PC-3 (cell line): ENCODE measurements at regions not wholly inside any gene's neighbourhood (a gene's known extent, or its start where the extent isn't known, plus 50 kb on each side); places are given as distances from the start of the nearest gene placed in this dataset.

Experiments used
- ATAC-seq: fragments of 200-7000 bp; cut with Tn5 transposase; 2 replicates; pipeline ENCODE4 v1.9.1; 2020; ENCODE audit warnings: mild to moderate bottlenecking, moderate library complexity
- BruUV-seq: library from RNA; stranded (reverse); fragments of 400-500 nt; replicated peaks from 2 replicates; lab custom pipeline; 2021; lab: Mats Ljungman, UMichigan
- CTCF ChIA-PET: fragments of 300-600 bp; sonication (Branson Sonifier 250); formaldehyde crosslinking; loops from one replicate; lab custom pipeline; 2022; ENCODE audit warnings: antibody characterized with exemption; lab: Charles Lee
- POLR2A ChIA-PET: fragments of 300-600 bp; sonication (Branson Sonifier 250); formaldehyde crosslinking; loops from one replicate; lab custom pipeline; 2022; ENCODE audit warnings: antibody characterized with exemption; ENCODE audit not compliant: unreplicated experiment; lab: Charles Lee
- DNase-seq: peaks from one replicate; pipeline ENCODE4 v3.0.0-alpha.2; 2015
- H2AFZ ChIP-seq: fragments of 300-600 bp; sonication (generic); 2 replicates; pipeline ENCODE4 v1.6.0; 2016; ENCODE audit warnings: antibody characterized with exemption, low read length
- H3F3A ChIP-seq: fragments of 300-600 bp; sonication (generic); one replicate; pipeline ENCODE4 v1.6.0; 2017; ENCODE audit warnings: antibody characterized with exemption, low read length, control low read depth, mild to moderate bottlenecking; ENCODE audit not compliant: unreplicated experiment
- H3K27ac ChIP-seq: fragments of 300-600 bp; sonication (generic); 2 replicates; pipeline ENCODE4 v1.5.1; 2016; ENCODE audit warnings: mild to moderate bottlenecking, low read length
- H3K27me3 ChIP-seq: fragments of 300-600 bp; sonication (generic); 2 replicates; pipeline ENCODE4 v1.6.1; 2016; ENCODE audit warnings: low read length, mixed read lengths
- H3K36me3 ChIP-seq: fragments of 300-600 bp; sonication (generic); 2 replicates; pipeline ENCODE4 v1.6.1; 2016; ENCODE audit warnings: low read depth, mixed run types, low read length, mixed read lengths
- H3K4me1 ChIP-seq: fragments of 300-600 bp; sonication (generic); 2 replicates; pipeline ENCODE4 v1.5.1; 2016; ENCODE audit warnings: low read length; ENCODE audit not compliant: insufficient read depth
- H3K4me2 ChIP-seq: fragments of 300-600 bp; sonication (generic); 2 replicates; pipeline ENCODE4 v1.6.0; 2016; ENCODE audit warnings: low read length
- H3K4me3 ChIP-seq: fragments of 300-600 bp; sonication (generic); 2 replicates; pipeline ENCODE4 v1.5.1; 2016; ENCODE audit warnings: mild to moderate bottlenecking, low read length, mixed read lengths
- H3K79me2 ChIP-seq: fragments of 300-600 bp; sonication (generic); 2 replicates; pipeline ENCODE4 v1.6.1; 2017; ENCODE audit warnings: low read length, mixed read lengths
- H3K9ac ChIP-seq: fragments of 300-600 bp; sonication (generic); 2 replicates; pipeline ENCODE4 v1.6.0; 2016; ENCODE audit warnings: mild to moderate bottlenecking, low read length
- H3K9me2 ChIP-seq: fragments of 300-600 bp; sonication (generic); replicated peaks from 2 replicates; pipeline ENCODE4 v1.6.1; 2016; ENCODE audit warnings: mixed run types, low read length, mixed read lengths
- H3K9me3 ChIP-seq: fragments of 300-600 bp; sonication (generic); 2 replicates; pipeline ENCODE4 v1.6.1; 2016; ENCODE audit warnings: low read length, mixed read lengths
- H4K20me1 ChIP-seq: fragments of 300-600 bp; sonication (generic); 2 replicates; pipeline ENCODE4 v1.6.1; 2016; ENCODE audit warnings: low read length, mixed read lengths
- EZH2 ChIP-seq: fragments of 300-600 bp; sonication (generic); IDR thresholded peaks from one replicate; pipeline ENCODE4 v1.6.1; 2017; ENCODE audit warnings: antibody characterized with exemption, mild to moderate bottlenecking, low read length; ENCODE audit not compliant: unreplicated experiment
- EZH2phosphoT487 ChIP-seq: fragments of 300-600 bp; sonication (generic); IDR thresholded peaks from 2 replicates; pipeline ENCODE4 v1.6.1; 2018; ENCODE audit warnings: mild to moderate bottlenecking, antibody characterized with exemption, low read length, borderline replicate concordance
- intact Hi-C: fragments of 100-400 bp; cut with micrococcal nuclease; formaldehyde crosslinking; loops from 2 replicates; pipeline ENCODE4 v1.9.0; 2023
- TF ChIP-seq, protein P1 (sequence below): fragments of 300-600 bp; sonication (generic); conservative IDR thresholded peaks from 2 replicates; pipeline ENCODE4 v1.5.1; 2017; ENCODE audit warnings: antibody characterized with exemption, low read depth, mild to moderate bottlenecking, low read length

DNA sequence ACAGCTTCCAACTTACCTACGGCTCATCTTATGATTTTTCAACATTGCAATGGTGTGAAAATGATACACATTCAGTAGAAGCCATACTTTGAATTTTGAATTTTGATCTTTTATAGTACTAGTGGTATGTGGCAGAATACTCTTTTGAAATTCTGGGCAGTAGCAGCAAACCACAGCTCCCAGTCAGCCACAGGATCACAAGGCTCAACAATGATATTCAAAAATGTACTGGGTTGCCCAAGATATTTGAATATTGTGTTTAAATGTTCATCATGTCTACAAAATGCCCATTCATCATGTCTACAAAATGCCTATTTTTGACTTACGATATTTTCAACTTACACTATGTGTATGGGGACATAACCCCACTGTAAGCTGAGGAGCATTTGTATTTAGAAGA, 81.3 kb upstream of the PRR16 start:
- DNase-seq (no peak), ATAC-seq (no peak)
- no peak overlapping the region for H2AFZ ChIP-seq
- no peak overlapping the region for H3K4me2 ChIP-seq
- no peaks in the 10 kb centered on the region for H3K27me3 ChIP-seq
- no peaks in the 10 kb centered on the region for H4K20me1 ChIP-seq
- H3K4me3 ChIP-seq, result no peak overlapping the region
- TF ChIP-seq EZH2phosphoT487, result no peak
- TF ChIP-seq, protein P1, sequence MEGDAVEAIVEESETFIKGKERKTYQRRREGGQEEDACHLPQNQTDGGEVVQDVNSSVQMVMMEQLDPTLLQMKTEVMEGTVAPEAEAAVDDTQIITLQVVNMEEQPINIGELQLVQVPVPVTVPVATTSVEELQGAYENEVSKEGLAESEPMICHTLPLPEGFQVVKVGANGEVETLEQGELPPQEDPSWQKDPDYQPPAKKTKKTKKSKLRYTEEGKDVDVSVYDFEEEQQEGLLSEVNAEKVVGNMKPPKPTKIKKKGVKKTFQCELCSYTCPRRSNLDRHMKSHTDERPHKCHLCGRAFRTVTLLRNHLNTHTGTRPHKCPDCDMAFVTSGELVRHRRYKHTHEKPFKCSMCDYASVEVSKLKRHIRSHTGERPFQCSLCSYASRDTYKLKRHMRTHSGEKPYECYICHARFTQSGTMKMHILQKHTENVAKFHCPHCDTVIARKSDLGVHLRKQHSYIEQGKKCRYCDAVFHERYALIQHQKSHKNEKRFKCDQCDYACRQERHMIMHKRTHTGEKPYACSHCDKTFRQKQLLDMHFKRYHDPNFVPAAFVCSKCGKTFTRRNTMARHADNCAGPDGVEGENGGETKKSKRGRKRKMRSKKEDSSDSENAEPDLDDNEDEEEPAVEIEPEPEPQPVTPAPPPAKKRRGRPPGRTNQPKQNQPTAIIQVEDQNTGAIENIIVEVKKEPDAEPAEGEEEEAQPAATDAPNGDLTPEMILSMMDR, result no peak
- no peaks in the 10 kb centered on the region for H3F3A ChIP-seq
- H3K9me3 ChIP-seq, result no peaks in the 10 kb centered on the region
- POLR2A ChIA-PET, result no interaction called here
- BruUV-seq, result no TSS peak
- intact Hi-C loops, result no loop called here
- H3K79me2 ChIP-seq, result no peaks in the 10 kb centered on the region
- no peaks in the 10 kb centered on the region for H3K36me3 ChIP-seq
- H3K9ac ChIP-seq, result no peak overlapping the region
- CTCF ChIA-PET, result no interaction called here
- H3K27ac ChIP-seq, result no peak overlapping the region
- peaks cover 12% of the 10 kb centered on the region for H3K4me1 ChIP-seq
- H3K9me2 ChIP-seq, result no peaks in the 10 kb centered on the region

- Histone ChIP-seq H3K4me3 (no peak overlapping the region), H3K27ac (no peak overlapping the region), H3K9me2 (no peaks in the 10 kb centered on the region), H4K20me1 (no peaks in the 10 kb centered on the region), H2AFZ (no peak overlapping the region), H3K9me3 (no peaks in the 10 kb centered on the region), H3F3A (no peaks in the 10 kb centered on the region), H3K27me3 (no peaks in the 10 kb centered on the region), H3K4me2 (no peak overlapping the region), H3K4me1 (peaks cover 23% of the 10 kb centered on the region), H3K36me3 (no peaks in the 10 kb centered on the region), H3K79me2 (no peaks in the 10 kb centered on the region), H3K9ac (no peak overlapping the region)
- ATAC-seq (no peak), DNase-seq (no peak)
- intact Hi-C loops, result no loop called here
- no TSS peak for BruUV-seq
- CTCF ChIA-PET, result no interaction called here
- TF ChIP-seq, protein P1, result no peak
- TF ChIP-seq EZH2phosphoT487 (no peak), EZH2 (no peak)
- POLR2A ChIA-PET, result no interaction called here
Measured at GRCh38 chr5:120386981-120387380, 77.1 kb upstream of the PRR16 start.

- ChIA-PET POLR2A (interaction anchor here (0.6 kb wide), 1 partner anchor 17 kb away, joined by 3 read pairs; no protein-coding TSS in a partner anchor), CTCF (no interaction called here)
- no peaks in the 10 kb centered on the region for H3K9me3 ChIP-seq
- H3K27ac ChIP-seq, result peak overlapping the region; percentile 83
- H3K36me3 ChIP-seq, result no peaks in the 10 kb centered on the region
- ATAC-seq, result peak; percentile 94
- H3F3A ChIP-seq, result no peaks in the 10 kb centered on the region
- H4K20me1 ChIP-seq, result no peaks in the 10 kb centered on the region
- no peaks in the 10 kb centered on the region for H3K9me2 ChIP-seq
- TF ChIP-seq EZH2phosphoT487 (no peak), EZH2 (no peak)
- TF ChIP-seq, protein P1, result no peak
- no peaks in the 10 kb centered on the region for H3K27me3 ChIP-seq
- peaks cover 23% of the 10 kb centered on the region for H3K4me1 ChIP-seq
- intact Hi-C loops, result loop anchor here (2.0 kb wide), 1 partner anchor 59 kb away; no protein-coding TSS in a partner anchor
- H2AFZ ChIP-seq, result no peak overlapping the region
- H3K4me2 ChIP-seq, result peak overlapping the region; percentile 65
- peak overlapping the region; percentile 31; the same call in 1 of the 2 replicates for H3K9ac ChIP-seq
- no TSS peak for BruUV-seq
- peak; percentile 77 for DNase-seq
- no peak overlapping the region for H3K4me3 ChIP-seq
- no peaks in the 10 kb centered on the region for H3K79me2 ChIP-seq
Measured at GRCh38 chr5:120388016-120388781, 75.9 kb upstream of the PRR16 start.
